ENCODE measurements at regions not wholly inside any gene's neighbourhood (a gene's known extent, or its start where the extent isn't known, plus 50 kb on each side); places are given as distances from the start of the nearest gene placed in this dataset.

- DNase-seq = no peak
These were observed 49.9 kb upstream of the PARD3B start for GRCh38 chr2:204495381-204495780.
